H1 (cell line): ENCODE measurements at regions not wholly inside any gene's neighbourhood (a gene's known extent, or its start where the extent isn't known, plus 50 kb on each side); places are given as distances from the start of the nearest gene placed in this dataset.

Experiments
- JUN ChIP-seq: IDR thresholded peaks from 2 replicates; pipeline ENCODE4 v1.6.1; 2011; ENCODE audit warnings: low read depth, mild to moderate bottlenecking, improper control_type of control experiment, low read length
- POU5F1 ChIP-seq: IDR thresholded peaks from 2 replicates; pipeline ENCODE4 v1.6.1; 2011; ENCODE audit warnings: low read depth, mild to moderate bottlenecking, low read length, moderate library complexity
- SUZ12 ChIP-seq: fragments of 200-600 bp; sonication (generic); IDR thresholded peaks from 2 replicates; pipeline ENCODE4 v1.6.1; 2012; ENCODE audit warnings: mild to moderate bottlenecking, inconsistent platforms, low read length, moderate library complexity, mixed read lengths

DNA sequence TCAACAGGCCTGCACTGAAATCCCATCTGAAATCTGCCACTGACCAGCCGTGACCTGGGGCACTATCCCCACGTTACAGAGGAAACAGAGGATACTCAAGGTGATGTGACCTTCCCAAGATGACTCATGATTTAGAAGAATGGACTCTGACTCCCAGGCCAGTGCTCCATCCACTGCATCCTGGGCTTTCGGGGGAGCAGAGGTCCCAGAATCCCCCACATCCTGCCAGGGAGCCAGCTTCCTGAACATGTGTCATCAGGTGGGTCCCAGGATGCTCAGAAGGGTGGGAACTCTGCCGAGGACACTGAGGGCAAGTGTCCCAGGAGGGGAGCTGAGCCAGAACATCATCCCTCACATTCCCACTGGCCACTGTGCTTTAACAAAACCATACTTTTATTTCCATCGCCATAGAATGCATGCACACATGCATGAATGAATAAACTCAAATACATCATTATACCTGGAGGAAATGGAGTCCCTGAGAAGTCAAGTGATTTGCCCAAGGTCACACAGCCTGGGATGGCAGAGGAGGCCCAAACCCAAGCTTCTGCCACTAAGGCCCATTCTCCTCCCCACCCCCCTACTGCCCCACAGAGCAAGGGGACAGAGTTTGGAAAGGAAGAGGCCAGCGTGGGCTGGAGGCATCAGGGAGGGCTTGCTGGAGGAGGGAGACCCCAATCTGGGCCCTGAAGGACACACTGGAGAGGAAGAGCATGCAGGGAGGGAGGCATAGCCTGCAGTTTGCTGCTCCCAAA, 189.4 kb downstream of the MATN1 start (continued):
- TF ChIP-seq JUN (no peak), POU5F1 (no peak), SUZ12 (no peak)
